H7 (cell line): ENCODE measurements at regions not wholly inside any gene's neighbourhood (a gene's known extent, or its start where the extent isn't known, plus 50 kb on each side); places are given as distances from the start of the nearest gene placed in this dataset.

Experiments
- DNase-seq: peaks from one replicate; pipeline ENCODE4 v3.0.0; 2012
- H3K27me3 ChIP-seq: 2 replicates; pipeline ENCODE4 v1.6.0; 2011; ENCODE audit warnings: mild to moderate bottlenecking, low read length; ENCODE audit not compliant: control insufficient read depth, insufficient read depth
- H3K36me3 ChIP-seq: replicated peaks from 2 replicates; pipeline ENCODE4 v1.5.1; 2011; ENCODE audit warnings: low read length; ENCODE audit not compliant: control insufficient read depth, insufficient read depth
- H3K4me3 ChIP-seq: 2 replicates; pipeline ENCODE4 v1.5.1; 2011; ENCODE audit warnings: low read depth, mild to moderate bottlenecking, control low read depth, low read length, moderate library complexity; ENCODE audit not compliant: insufficient read depth

DNA sequence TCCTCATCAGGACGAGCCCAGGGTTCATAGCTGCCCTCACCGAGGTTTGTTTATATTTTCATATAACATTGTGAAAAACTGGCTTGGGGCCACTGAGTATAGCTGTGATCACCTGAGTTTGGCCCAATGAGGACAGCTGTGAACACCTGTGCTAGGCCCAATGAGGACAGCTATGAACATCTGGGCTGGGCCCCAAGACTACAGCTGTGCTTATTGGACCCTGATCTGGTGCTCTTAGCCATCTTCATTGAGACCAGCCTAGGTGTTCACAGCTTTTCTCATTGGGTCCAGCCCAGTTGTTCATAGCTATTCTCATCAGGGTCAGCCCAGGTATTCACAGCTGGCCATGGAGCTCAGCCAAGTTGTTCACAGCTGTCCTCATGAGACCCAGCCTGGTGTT, 1167.3 kb downstream of the UQCRFS1 start:
- no peak overlapping the region for H3K4me3 ChIP-seq
- H3K27me3 ChIP-seq = no peaks in the 10 kb centered on the region
- no peak for DNase-seq
- H3K36me3 ChIP-seq = no peaks in the 10 kb centered on the region

DNA sequence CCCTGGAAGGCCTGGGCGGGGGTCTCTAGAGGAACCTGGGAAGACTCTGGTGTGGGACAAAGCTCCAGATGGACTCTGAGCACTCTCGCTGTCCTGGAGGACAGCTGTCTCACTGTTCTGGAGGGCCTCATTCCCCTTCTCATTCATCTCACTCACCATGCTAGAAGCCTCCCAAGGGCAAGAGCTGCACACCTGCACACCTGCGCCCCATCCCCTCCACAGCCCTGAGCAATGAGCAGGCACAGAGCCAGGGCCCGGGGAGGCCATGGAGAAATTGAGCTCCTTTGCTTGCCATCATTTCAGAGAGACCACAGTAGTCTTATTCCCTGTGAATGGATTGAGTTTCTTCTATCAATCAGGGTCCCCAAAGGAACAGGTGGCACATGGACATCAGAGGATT, 1168.5 kb downstream of the UQCRFS1 start:
- no peaks in the 10 kb centered on the region for H3K27me3 ChIP-seq

GRCh38 chr19:28042516-28042915, 1170.4 kb downstream of the UQCRFS1 start:
- Histone ChIP-seq H3K4me3 (no peak overlapping the region), H3K36me3 (no peaks in the 10 kb centered on the region), H3K27me3 (no peaks in the 10 kb centered on the region)
- DNase-seq = no peak

More for the DNA sequence above, 1168.5 kb downstream of the UQCRFS1 start:
- Histone ChIP-seq H3K36me3 (no peaks in the 10 kb centered on the region), H3K4me3 (no peak overlapping the region)
- DNase-seq = no peak

- no peak overlapping the region for H3K4me3 ChIP-seq
Observed at GRCh38 chr19:28039677-28040381, 1173.1 kb downstream of the UQCRFS1 start.

DNA sequence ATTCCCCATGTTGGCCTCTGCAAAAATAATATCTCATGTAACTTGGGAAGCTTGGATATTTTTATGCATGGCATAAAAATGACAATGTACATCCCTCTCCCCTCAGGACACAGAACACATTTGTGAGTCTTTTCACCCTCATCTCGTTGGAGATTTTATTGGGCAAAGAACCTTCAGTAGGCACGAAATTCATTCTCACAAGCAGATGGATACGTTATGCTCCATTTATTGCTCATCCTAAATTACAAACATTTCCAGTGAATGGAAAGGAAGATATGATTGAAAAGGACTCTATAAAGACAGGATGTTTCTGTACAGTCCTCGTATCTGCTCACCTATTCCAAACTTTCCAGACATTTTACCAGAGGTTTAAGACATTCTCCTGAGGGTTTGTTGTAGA, 1175.8 kb downstream of the UQCRFS1 start:
- H3K36me3 ChIP-seq = no peaks in the 10 kb centered on the region
- H3K27me3 ChIP-seq = no peaks in the 10 kb centered on the region
- H3K4me3 ChIP-seq = no peak overlapping the region
- no peak for DNase-seq

More at GRCh38 chr19:28039677-28040381, 1173.1 kb downstream of the UQCRFS1 start:
- no peak for DNase-seq
- no peaks in the 10 kb centered on the region for H3K27me3 ChIP-seq
- H3K36me3 ChIP-seq = no peaks in the 10 kb centered on the region

GRCh38 chr19:28036486-28036885, 1176.5 kb downstream of the UQCRFS1 start:
- no peak overlapping the region for H3K4me3 ChIP-seq
- no peaks in the 10 kb centered on the region for H3K27me3 ChIP-seq
- DNase-seq = no peak
- H3K36me3 ChIP-seq = no peaks in the 10 kb centered on the region

GRCh38 chr19:28034936-28035335, 1178.0 kb downstream of the UQCRFS1 start:
- DNase-seq = no peak
- H3K36me3 ChIP-seq = no peaks in the 10 kb centered on the region
- H3K27me3 ChIP-seq = no peaks in the 10 kb centered on the region
- H3K4me3 ChIP-seq = no peak overlapping the region

- H3K27me3 ChIP-seq = no peaks in the 10 kb centered on the region
- H3K36me3 ChIP-seq = no peaks in the 10 kb centered on the region
- H3K4me3 ChIP-seq = no peak overlapping the region
- DNase-seq = no peak
Observed at GRCh38 chr19:28028881-28029444, 1184.0 kb downstream of the UQCRFS1 start.

- Histone ChIP-seq H3K4me3 (no peak overlapping the region), H3K36me3 (no peaks in the 10 kb centered on the region), H3K27me3 (no peaks in the 10 kb centered on the region)
- no peak for DNase-seq
Observed at GRCh38 chr19:28027116-28027515, 1185.8 kb downstream of the UQCRFS1 start.

- Histone ChIP-seq H3K27me3 (no peaks in the 10 kb centered on the region), H3K36me3 (no peaks in the 10 kb centered on the region), H3K4me3 (no peak overlapping the region)
- DNase-seq = no peak
Observed at GRCh38 chr19:28026636-28027035, 1186.3 kb downstream of the UQCRFS1 start.

DNA sequence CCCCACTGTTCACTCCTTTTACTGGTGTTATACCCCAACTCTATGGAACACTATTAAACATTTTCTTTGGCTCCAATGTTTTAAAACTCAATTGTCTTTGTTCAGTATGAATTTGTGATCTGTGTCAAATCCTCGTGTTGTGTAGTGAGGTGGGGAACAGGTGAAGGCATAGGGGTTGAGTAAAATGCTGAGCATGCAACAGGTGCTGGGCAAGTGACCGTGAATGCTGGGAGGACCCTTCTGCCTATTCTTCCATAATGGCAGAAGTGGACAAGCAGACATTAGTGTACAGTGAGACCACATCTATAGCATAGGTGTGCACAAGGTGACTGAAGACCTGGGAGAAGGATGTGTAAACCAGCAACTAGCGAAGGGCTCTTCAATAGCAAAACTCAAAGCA, 1188.0 kb downstream of the UQCRFS1 start:
- Histone ChIP-seq H3K27me3 (no peaks in the 10 kb centered on the region), H3K36me3 (no peaks in the 10 kb centered on the region), H3K4me3 (no peak overlapping the region)
- no peak for DNase-seq

DNA sequence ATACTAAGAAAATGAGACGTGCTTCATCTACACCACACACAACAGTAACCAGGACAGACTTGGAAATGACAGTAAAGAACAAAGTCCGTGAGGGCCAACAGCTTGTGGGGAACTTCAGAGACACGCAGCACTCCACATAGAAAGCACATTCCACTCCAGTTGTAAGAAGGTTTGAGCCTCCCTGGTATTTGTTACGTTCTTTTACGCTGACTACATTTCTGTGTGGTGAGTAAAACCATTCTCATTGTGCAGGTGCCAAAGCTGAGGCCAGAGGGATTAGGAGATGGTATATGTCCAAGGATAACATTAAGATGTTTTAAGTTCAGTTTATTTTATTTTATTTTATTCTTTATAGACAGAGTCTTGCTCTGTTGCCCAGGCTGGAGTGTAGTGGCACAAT, 1189.9 kb downstream of the UQCRFS1 start:
- Histone ChIP-seq H3K27me3 (no peaks in the 10 kb centered on the region), H3K4me3 (no peak overlapping the region), H3K36me3 (no peaks in the 10 kb centered on the region)
- DNase-seq = no peak

GRCh38 chr19:28022506-28022905, 1190.4 kb downstream of the UQCRFS1 start:
- Histone ChIP-seq H3K4me3 (no peak overlapping the region), H3K27me3 (no peaks in the 10 kb centered on the region), H3K36me3 (no peaks in the 10 kb centered on the region)
- no peak for DNase-seq

DNA sequence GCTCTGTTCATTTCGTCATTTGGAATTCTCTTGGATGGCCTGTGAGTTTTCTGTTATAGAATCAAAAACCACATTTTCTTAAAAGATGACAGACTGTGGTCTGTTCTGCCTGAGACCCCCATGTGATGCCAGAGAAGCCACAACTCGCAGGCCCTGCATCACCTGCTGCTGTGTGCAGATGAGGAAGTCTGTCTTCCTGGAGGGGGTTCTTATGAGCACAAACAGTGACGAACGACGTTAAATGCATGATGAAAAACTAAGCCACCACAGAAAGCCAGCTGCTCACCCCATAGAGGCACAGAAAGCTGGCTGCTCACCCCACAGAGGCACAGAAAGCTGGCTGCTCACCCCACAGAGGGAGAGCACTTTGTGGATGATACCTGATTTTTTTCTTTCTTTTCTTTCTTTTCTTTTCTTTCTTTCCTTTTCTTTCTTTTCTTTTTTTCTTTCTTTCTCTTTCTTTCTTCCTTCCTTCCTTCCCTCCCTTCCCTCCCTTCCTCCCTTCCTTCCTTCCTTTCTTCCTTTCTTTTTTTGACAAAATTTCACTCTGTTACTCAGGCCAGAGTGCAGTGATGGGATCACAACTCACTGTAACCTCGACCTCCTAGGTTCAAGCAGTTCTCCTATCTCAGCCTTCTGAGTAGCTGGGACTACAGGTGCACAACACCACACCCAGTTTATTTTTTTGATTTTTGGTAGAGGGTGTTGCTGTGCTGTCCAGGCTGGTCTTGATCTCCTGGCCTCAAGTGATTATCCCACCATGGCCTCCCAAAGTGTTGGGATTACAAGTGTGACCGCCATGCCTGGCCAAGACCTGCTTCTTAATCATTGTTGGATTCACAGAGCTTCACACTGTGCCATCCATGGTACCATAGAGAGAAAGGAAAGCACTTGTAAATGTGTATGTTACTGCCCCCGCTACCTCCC, 1191.4 kb downstream of the UQCRFS1 start:
- H3K36me3 ChIP-seq = no peaks in the 10 kb centered on the region
- no peaks in the 10 kb centered on the region for H3K27me3 ChIP-seq
- DNase-seq = no peak
- H3K4me3 ChIP-seq = no peak overlapping the region
